Superior temporal gyrus (tissue), 1 donor: ENCODE measurements at regions not wholly inside any gene's neighbourhood (a gene's known extent, or its start where the extent isn't known, plus 50 kb on each side); places are given as distances from the start of the nearest gene placed in this dataset.

ENCODE experiments used
- DNase-seq: peaks from one replicate; pipeline ENCODE4 v3.0.0-alpha.2; 2016; ENCODE audit errors: extremely low spot score

DNA sequence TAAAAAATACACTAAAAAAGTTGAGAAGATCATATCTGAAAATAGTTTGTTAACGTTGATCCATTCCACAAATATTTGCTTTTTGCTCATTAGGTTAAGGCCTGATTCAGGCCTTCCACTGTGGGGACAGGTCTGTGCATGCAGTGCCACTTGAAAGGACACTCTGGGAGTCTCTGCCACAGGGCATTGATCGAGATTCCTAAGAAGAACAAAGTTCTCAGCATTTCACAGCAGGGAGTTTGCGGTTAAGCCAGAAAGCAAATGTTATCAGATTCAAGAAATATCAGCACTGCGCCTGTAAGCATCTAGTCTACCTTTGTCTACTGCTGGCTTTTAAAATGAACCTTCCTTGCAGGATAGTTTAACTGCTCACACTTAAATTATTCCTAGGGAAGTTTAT is 62.2 kb upstream of the TNIP3 start:
- DNase-seq, result no peak

DNA sequence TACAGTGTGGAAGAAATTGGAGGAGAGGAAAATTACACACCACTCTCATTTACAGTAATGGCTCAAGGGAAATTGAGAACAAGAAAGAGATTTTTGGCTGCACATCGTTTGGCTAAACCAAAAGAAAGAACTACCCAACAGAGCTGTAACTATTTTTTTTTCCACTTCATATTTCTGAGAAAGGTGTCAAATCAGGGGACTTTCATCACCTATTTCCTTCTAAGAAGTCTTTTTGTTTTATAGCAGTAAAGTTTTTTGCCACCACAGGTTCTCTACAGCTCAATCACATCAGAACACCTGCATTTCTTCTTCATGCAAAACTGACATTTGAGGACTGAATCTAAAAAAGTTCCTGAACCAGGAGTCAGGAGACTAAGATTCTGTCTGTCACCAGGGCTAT is 57.5 kb upstream of the TNIP3 start:
- no peak for DNase-seq

DNA sequence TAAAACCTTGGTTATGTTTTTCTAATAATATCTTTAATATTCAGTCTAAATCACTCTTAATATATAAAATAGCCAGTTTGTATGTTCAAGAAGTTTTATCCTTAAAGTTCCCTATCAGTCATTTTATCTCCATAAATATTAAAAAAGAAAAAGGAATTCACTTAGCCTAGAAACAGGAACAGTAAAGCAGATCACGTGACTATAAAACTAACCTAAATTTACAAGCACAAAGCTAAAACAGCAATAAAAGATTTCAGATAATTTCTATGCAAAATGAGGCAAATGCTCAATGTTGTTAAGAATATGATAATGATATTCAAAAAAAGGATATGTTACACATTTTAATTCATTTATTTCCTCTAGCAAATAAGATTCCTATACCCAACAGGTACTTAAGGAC is 57.1 kb upstream of the TNIP3 start:
- no peak for DNase-seq

DNA sequence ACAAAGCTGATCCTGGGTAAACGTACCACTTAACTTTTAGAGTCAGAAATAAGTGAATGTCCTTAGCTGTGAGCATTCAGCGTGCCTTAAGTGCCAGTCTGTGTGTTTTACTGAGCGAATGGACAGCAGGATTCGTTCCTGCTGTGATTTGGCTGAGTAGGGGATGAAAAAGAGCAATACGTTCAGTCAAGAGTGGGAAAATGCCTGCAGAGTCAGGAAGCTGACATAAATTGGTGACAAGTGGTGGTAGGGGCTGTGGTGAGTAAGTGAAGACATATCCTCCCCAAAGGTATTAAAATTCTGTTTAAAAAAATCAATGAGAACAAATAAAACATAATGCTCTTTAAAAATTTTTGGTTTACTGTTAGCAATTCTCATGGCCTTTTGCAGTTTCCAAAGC is 56.6 kb upstream of the TNIP3 start:
- DNase-seq, result no peak

DNA sequence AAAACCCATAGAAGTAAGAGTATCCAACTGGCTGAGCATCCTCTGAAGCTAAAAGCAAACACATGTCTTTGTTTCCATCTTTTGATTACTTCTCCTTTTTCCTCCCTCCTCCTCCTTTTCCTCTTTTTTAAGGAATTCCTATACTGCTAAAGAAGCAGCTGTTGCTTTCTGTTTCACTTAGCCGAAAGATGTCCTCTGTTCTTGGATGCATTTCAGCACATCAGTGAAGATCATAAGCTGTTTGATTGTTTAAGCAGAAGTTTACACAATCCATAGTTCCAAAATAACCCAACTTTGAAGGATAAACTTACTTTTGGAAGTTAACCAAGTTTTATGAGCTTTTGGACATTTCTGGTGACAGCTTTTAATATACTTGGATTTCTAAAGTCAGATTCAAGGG is 55.1 kb upstream of the TNIP3 start:
- no peak for DNase-seq

DNA sequence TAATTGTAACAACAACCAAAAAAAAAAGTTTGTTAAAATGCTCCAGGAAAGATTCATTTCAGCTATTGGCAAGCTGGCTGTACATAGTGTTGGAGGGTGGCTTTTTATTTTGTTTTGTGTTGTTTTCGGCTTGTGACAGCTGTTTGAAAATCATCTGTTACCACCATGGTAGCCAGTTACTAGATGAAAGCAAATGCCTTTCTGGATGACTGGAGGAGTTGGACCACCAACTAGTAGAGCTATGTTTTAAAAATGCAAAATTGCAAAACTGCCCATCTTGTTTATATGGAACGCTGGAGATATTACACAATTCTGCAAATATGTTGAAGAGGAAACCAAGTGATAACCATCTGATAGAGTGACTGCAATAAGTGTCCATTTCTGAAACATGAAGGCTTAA is 53.2 kb upstream of the TNIP3 start:
- no peak for DNase-seq

DNA sequence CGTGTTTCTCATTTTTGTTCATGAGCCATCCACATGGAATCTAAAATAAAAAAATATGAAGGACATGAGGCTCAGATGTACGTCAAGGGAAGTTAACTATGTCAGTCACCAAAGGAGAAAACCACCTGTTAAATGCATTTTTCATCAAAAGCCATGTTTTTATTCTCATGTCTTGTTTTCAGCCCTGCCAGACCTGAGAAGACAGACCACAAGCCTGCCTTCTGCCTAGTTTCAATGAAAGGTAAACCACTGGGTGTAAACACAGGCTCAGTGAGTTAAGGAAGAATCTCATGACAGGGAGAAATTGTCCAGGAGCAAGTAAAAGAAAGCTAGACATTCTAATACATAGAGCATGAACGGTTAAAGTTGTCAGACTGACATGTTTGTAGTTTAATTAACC is 52.3 kb upstream of the TNIP3 start:
- no peak for DNase-seq

DNA sequence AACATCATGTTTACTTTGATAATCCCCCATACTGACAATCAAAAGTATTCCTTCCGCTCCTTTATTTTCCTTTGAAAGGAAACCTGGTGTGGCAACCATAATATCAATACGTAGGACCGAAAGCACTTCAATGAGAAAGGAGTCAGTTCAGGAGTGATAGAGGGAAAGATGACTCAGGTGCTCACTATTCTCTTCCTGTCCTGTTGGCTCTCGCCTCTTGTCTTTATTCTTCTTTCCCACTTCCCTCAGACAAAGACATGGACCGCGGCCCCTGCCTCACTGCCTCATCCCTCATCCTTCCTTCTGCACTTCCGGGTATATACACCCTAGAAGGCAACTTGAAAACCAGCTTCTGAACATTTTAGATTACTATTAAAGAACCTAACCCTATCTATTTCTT is 49.8 kb upstream of the TNIP3 start:
- no peak for DNase-seq
